GM12878 (cell line): ENCODE measurements at regions not wholly inside any gene's neighbourhood (a gene's known extent, or its start where the extent isn't known, plus 50 kb on each side); places are given as distances from the start of the nearest gene placed in this dataset.

Experiments
- ATAC-seq: fragments of 200-7000 bp; cut with Tn5 transposase; 3 replicates; pipeline ENCODE4 v1.9.1; 2020; ENCODE audit warnings: mild to moderate bottlenecking, moderate library complexity
- BruUV-seq: library from RNA; stranded (reverse); fragments of 400-500 nt; replicated peaks from 2 replicates; lab custom pipeline; 2021; lab: Mats Ljungman, UMichigan
- CTCF ChIA-PET: fragments of 300-600 bp; sonication (Branson Sonifier 250); formaldehyde crosslinking; extraction: SDS; loops from one replicate; lab custom pipeline; 2021; ENCODE audit warnings: inconsistent platforms; lab: Yijun Ruan, JAX
- POLR2A ChIA-PET: fragments of 350-600 bp; formaldehyde crosslinking; extraction: SDS; loops from one replicate; lab custom pipeline; 2021; ENCODE audit warnings: inconsistent platforms; lab: Charles Lee
- RAD21 ChIA-PET: fragments of 300-600 bp; sonication (Branson Sonifier 250); formaldehyde crosslinking; loops from one replicate; lab custom pipeline; 2023; ENCODE audit warnings: antibody characterized with exemption; ENCODE audit not compliant: unreplicated experiment; lab: Charles Lee
- SMC1A ChIA-PET: fragments of 300-600 bp; sonication (Branson Sonifier 250); formaldehyde crosslinking; loops from one replicate; lab custom pipeline; 2023; ENCODE audit not compliant: unreplicated experiment, uncharacterized antibody; lab: Charles Lee
- DNase-seq: peaks from one replicate; pipeline ENCODE4 v3.0.0-alpha.2; 2011; ENCODE audit warnings: low read depth, low spot score
- FAIRE-seq: peaks from 3 replicates; lab custom pipeline; 2011; peaks lifted over from hg19 to GRCh38; lab: Jason Lieb, UNC
- H2AFZ ChIP-seq: 2 replicates; pipeline ENCODE4 v1.6.0; 2011; ENCODE audit warnings: low read depth, low read length, control low read depth; ENCODE audit not compliant: control insufficient read depth
- H3K27ac ChIP-seq: 2 replicates; pipeline ENCODE4 v1.5.1; 2011; ENCODE audit warnings: control low read depth; ENCODE audit not compliant: control insufficient read depth, insufficient read depth
- H3K27me3 ChIP-seq, 2 experiments: replicated peaks in 1 of 2; 2 replicates each; pipeline versions ENCODE4 v1.6.0 to v1.6.1; 2011; ENCODE audit warnings: low read length in 1 of 2; ENCODE audit not compliant: control insufficient read depth in 2 of 2, insufficient read depth in 2 of 2
- H3K36me3 ChIP-seq, 2 experiments: 2 replicates each; pipeline ENCODE4 v1.5.1; 2011; ENCODE audit warnings: low read length in 1 of 2; ENCODE audit not compliant: control insufficient read depth in 2 of 2, insufficient read depth in 2 of 2
- H3K4me1 ChIP-seq: 2 replicates; pipeline ENCODE4 v1.6.1; 2011; ENCODE audit warnings: mild to moderate bottlenecking, low read length, moderate library complexity, mixed read lengths; ENCODE audit not compliant: control insufficient read depth, insufficient read depth
- H3K4me2 ChIP-seq: 2 replicates; pipeline ENCODE4 v1.6.0; 2011; ENCODE audit warnings: control low read depth; ENCODE audit not compliant: control insufficient read depth, insufficient read depth
- H3K4me3 ChIP-seq: fragments of 200-600 bp; sonication (generic); 2 replicates; pipeline ENCODE4 v1.5.1; 2016
- H3K79me2 ChIP-seq: 2 replicates; pipeline ENCODE4 v1.6.0; 2011; ENCODE audit warnings: low read length; ENCODE audit not compliant: control insufficient read depth, insufficient read depth
- H3K9ac ChIP-seq: 2 replicates; pipeline ENCODE4 v1.8.0; 2011; ENCODE audit warnings: low read length, control low read depth, mixed read lengths; ENCODE audit not compliant: control insufficient read depth, insufficient read depth
- H3K9me3 ChIP-seq: replicated peaks from 3 replicates; pipeline ENCODE4 v1.5.1; 2011; ENCODE audit warnings: mild to moderate bottlenecking, low read length; ENCODE audit not compliant: control insufficient read depth, insufficient read depth
- H4K20me1 ChIP-seq: 2 replicates; pipeline ENCODE4 v1.6.0; 2011; ENCODE audit not compliant: control insufficient read depth, insufficient read depth
- HDAC6 ChIP-seq: fragments of 200-600 bp; sonication (generic); IDR thresholded peaks from one replicate; pipeline ENCODE4 v1.8.0; 2017; ENCODE audit warnings: antibody characterized with exemption; ENCODE audit not compliant: unreplicated experiment
- IKZF1 ChIP-seq: fragments of 450-650 bp; conservative IDR thresholded peaks from 2 replicates; pipeline ENCODE4 v1.6.1; 2017; ENCODE audit warnings: antibody characterized with exemption, mild to moderate bottlenecking
- KDM1A ChIP-seq: fragments of 200-600 bp; sonication (generic); IDR thresholded peaks from 2 replicates; pipeline ENCODE4 v1.6.1; 2016; ENCODE audit warnings: borderline replicate concordance
- MLLT1 ChIP-seq: fragments of 450-650 bp; IDR thresholded peaks from 2 replicates; pipeline ENCODE4 v1.6.1; 2016; ENCODE audit warnings: mild to moderate bottlenecking
- NR2C1 ChIP-seq: fragments of 450-650 bp; IDR thresholded peaks from 2 replicates; pipeline ENCODE4 v1.6.1; 2017; ENCODE audit warnings: antibody characterized with exemption, mild to moderate bottlenecking, moderate library complexity
- PKNOX1 ChIP-seq: fragments of 450-650 bp; IDR thresholded peaks from 2 replicates; pipeline ENCODE4 v1.6.1; 2016; ENCODE audit warnings: mild to moderate bottlenecking
- RB1 ChIP-seq: fragments of 450-650 bp; formaldehyde crosslinking; IDR thresholded peaks from 2 replicates; pipeline ENCODE4 v1.6.1; 2017; ENCODE audit warnings: mild to moderate bottlenecking, borderline replicate concordance
- SIX5 ChIP-seq: IDR thresholded peaks from 2 replicates; pipeline ENCODE4 v1.6.1; 2011; ENCODE audit warnings: mild to moderate bottlenecking, low read depth, low read length, moderate library complexity; ENCODE audit not compliant: severe bottlenecking
- SMAD5 ChIP-seq: IDR thresholded peaks from 2 replicates; pipeline ENCODE4 v1.6.1; 2016; ENCODE audit warnings: antibody characterized with exemption, low read depth
- SMARCA5 ChIP-seq: fragments of 450-650 bp; IDR thresholded peaks from 2 replicates; pipeline ENCODE4 v1.6.1; 2017; ENCODE audit warnings: mild to moderate bottlenecking
- TCF7 ChIP-seq: IDR thresholded peaks from 2 replicates; pipeline ENCODE4 v1.6.1; 2014; ENCODE audit warnings: antibody characterized with exemption, borderline replicate concordance
- ZBTB11 ChIP-seq: fragments of 450-650 bp; formaldehyde crosslinking; IDR thresholded peaks from 2 replicates; pipeline ENCODE4 v1.5.0; 2022; ENCODE audit warnings: mild to moderate bottlenecking, missing genetic modification characterization
- ZNF217 ChIP-seq: fragments of 450-650 bp; IDR thresholded peaks from 2 replicates; pipeline ENCODE4 v1.6.1; 2017; ENCODE audit warnings: antibody characterized with exemption, mild to moderate bottlenecking
- ZNF384 ChIP-seq: IDR thresholded peaks from 2 replicates; pipeline ENCODE4 v1.6.1; 2012; ENCODE audit warnings: low read depth, mild to moderate bottlenecking, low read length, improper control_type of control experiment, borderline replicate concordance
- ZZZ3 ChIP-seq: IDR thresholded peaks from 2 replicates; pipeline ENCODE4 v1.6.1; 2011; ENCODE audit warnings: low read depth; ENCODE audit not compliant: control insufficient read depth, insufficient read length
- WGBS: methylation state at CpG from one replicate; pipeline ENCODE4 v1.1.6; 2016; ENCODE audit warnings: low lambda C conversion rate; ENCODE audit not compliant: insufficient replicate concordance, insufficient coverage; ENCODE audit errors: missing lambda C conversion rate; 5-methylcytosine and 5-hydroxymethylcytosine counted together
- in situ Hi-C: fragments of 300-500 bp; cut with MboI; formaldehyde crosslinking; loops from 9 replicates; pipeline ENCODE4 v1.14.3; 2018; ENCODE audit warnings: mixed read lengths
- intact Hi-C: fragments of 100-400 bp; cut with micrococcal nuclease; formaldehyde crosslinking; loops from one replicate; pipeline ENCODE4 v1.14.2; 2022; ENCODE audit not compliant: unreplicated experiment

GRCh38 chr18:75864816-75865215, 437.3 kb upstream of the SMIM21 start:
- Histone ChIP-seq H3K4me2 (no peak overlapping the region), H3K9ac (no peak overlapping the region), H3K27me3 (no peaks in the 10 kb centered on the region), H3K36me3 (no peaks in the 10 kb centered on the region), H3K27ac (no peak overlapping the region), H3K4me3 (no peak overlapping the region), H2AFZ (no peak overlapping the region), H3K79me2 (no peaks in the 10 kb centered on the region), H3K9me3 (no peaks in the 10 kb centered on the region), H4K20me1 (no peaks in the 10 kb centered on the region), H3K4me1 (no peaks in the 10 kb centered on the region)
- TF ChIP-seq PKNOX1 (no peak), NR2C1 (no peak), SMAD5 (no peak)
- BruUV-seq = no TSS peak
- ChIA-PET POLR2A (no interaction called here), SMC1A (no interaction called here), CTCF (no interaction called here), RAD21 (no interaction called here)
- FAIRE-seq (no peak), ATAC-seq (no peak), DNase-seq (no peak)
- in situ Hi-C loops = no loop called here
- 0% methylated on average over 1 of the region's 1 CpG for WGBS
- intact Hi-C loops = no loop called here

- WGBS = 0% methylated on average over 5 of the region's 5 CpGs
- H4K20me1 ChIP-seq = no peaks in the 10 kb centered on the region
- H3K4me3 ChIP-seq = no peak overlapping the region
- no peaks in the 10 kb centered on the region for H3K9me3 ChIP-seq
- no TSS peak for BruUV-seq
- no peaks in the 10 kb centered on the region for H3K4me1 ChIP-seq
- no peak overlapping the region for H2AFZ ChIP-seq
- FAIRE-seq (no peak), ATAC-seq (no peak), DNase-seq (no peak)
- ChIA-PET RAD21 (no interaction called here), SMC1A (no interaction called here), CTCF (no interaction called here), POLR2A (no interaction called here)
- H3K4me2 ChIP-seq = no peak overlapping the region
- no peaks in the 10 kb centered on the region for H3K79me2 ChIP-seq
- no peak overlapping the region for H3K9ac ChIP-seq
- H3K27ac ChIP-seq = no peak overlapping the region
- in situ Hi-C loops = no loop called here
- H3K36me3 ChIP-seq = no peaks in the 10 kb centered on the region
- H3K27me3 ChIP-seq = no peaks in the 10 kb centered on the region
- intact Hi-C loops = no loop called here
- TF ChIP-seq HDAC6 (no peak), TCF7 (no peak), RB1 (no peak), KDM1A (no peak), IKZF1 (no peak), ZZZ3 (no peak), SIX5 (no peak), SMARCA5 (no peak), ZNF384 (no peak), ZBTB11 (CRISPR knock-in tag) (no peak), ZNF217 (no peak), MLLT1 (no peak)
Observed at GRCh38 chr18:75863696-75864095, 436.2 kb upstream of the SMIM21 start.
